MM.1S (cell line): ENCODE measurements at regions not wholly inside any gene's neighbourhood (a gene's known extent, or its start where the extent isn't known, plus 50 kb on each side); places are given as distances from the start of the nearest gene placed in this dataset.

Experiments
- EZH2 ChIP-seq: fragments of 300-600 bp; sonication (generic); optimal IDR thresholded peaks from 2 replicates; pipeline ENCODE3; 2017; ENCODE audit warnings: low read depth, mild to moderate bottlenecking, antibody characterized with exemption, low read length, mixed read lengths
- EZH2phosphoT487 ChIP-seq: fragments of 300-600 bp; sonication (generic); IDR thresholded peaks from 2 replicates; pipeline ENCODE4 v1.6.1; 2018; ENCODE audit warnings: antibody characterized with exemption, low read length
- TF ChIP-seq, protein P1 (sequence below): fragments of 300-600 bp; sonication (generic); IDR thresholded peaks from 2 replicates; pipeline ENCODE4 v1.5.1; 2016; ENCODE audit warnings: antibody characterized with exemption, low read length, mixed read lengths

DNA sequence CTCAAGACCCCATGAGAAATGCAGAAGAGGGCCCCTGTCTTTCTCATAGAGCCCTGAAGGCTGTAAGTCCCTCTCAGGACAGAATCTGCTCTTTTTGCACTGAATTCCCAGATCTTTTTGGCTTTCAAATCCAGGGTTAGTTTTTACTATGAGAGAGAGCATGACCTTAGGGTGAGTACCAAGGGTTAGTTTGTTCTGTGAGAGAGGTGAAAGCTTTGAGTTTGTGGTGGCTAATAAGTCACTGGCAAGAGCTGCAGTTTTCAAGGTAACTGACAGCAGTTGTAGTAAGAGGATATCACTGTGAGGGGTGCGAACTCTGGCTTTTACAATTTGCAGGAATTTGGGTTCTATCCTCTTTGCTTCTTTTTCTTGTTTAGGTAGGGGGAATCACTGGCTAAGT is 248.4 kb upstream of the KCNH7 start:
- TF ChIP-seq EZH2 (no peak), EZH2phosphoT487 (no peak)
- TF ChIP-seq, protein P1, sequence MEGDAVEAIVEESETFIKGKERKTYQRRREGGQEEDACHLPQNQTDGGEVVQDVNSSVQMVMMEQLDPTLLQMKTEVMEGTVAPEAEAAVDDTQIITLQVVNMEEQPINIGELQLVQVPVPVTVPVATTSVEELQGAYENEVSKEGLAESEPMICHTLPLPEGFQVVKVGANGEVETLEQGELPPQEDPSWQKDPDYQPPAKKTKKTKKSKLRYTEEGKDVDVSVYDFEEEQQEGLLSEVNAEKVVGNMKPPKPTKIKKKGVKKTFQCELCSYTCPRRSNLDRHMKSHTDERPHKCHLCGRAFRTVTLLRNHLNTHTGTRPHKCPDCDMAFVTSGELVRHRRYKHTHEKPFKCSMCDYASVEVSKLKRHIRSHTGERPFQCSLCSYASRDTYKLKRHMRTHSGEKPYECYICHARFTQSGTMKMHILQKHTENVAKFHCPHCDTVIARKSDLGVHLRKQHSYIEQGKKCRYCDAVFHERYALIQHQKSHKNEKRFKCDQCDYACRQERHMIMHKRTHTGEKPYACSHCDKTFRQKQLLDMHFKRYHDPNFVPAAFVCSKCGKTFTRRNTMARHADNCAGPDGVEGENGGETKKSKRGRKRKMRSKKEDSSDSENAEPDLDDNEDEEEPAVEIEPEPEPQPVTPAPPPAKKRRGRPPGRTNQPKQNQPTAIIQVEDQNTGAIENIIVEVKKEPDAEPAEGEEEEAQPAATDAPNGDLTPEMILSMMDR: no peak
